ENCODE measurements at regions not wholly inside any gene's neighbourhood (a gene's known extent, or its start where the extent isn't known, plus 50 kb on each side); places are given as distances from the start of the nearest gene placed in this dataset.
"Not testable (repeated sequence)": the region's sequence is repeated elsewhere in the genome, so short reads cannot be mapped to it uniquely, and the experiment has no call there.

GRCh38 chr3:26915208-26915607 lies 292.6 kb downstream of the LRRC3B start:
- H3K4me3 ChIP-seq (replicated peaks in 1 of 2; ENCODE audit: low read depth in 2 of 2, low read length in 2 of 2) = no peak overlapping the region
- TF ChIP-seq, protein P1, sequence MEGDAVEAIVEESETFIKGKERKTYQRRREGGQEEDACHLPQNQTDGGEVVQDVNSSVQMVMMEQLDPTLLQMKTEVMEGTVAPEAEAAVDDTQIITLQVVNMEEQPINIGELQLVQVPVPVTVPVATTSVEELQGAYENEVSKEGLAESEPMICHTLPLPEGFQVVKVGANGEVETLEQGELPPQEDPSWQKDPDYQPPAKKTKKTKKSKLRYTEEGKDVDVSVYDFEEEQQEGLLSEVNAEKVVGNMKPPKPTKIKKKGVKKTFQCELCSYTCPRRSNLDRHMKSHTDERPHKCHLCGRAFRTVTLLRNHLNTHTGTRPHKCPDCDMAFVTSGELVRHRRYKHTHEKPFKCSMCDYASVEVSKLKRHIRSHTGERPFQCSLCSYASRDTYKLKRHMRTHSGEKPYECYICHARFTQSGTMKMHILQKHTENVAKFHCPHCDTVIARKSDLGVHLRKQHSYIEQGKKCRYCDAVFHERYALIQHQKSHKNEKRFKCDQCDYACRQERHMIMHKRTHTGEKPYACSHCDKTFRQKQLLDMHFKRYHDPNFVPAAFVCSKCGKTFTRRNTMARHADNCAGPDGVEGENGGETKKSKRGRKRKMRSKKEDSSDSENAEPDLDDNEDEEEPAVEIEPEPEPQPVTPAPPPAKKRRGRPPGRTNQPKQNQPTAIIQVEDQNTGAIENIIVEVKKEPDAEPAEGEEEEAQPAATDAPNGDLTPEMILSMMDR (IDR thresholded peaks at IDR 0.05; ENCODE audit: low read depth, low read length) = no peak
- no peak for DNase-seq (ENCODE audit: low read depth in 2 of 2)

GRCh38 chr3:26920646-26921478 lies 298.3 kb downstream of the LRRC3B start:
- no peak overlapping the region for H3K4me3 ChIP-seq (replicated peaks in 1 of 2; ENCODE audit: low read depth in 2 of 2, low read length in 2 of 2)
- no peak for DNase-seq (ENCODE audit: low read depth in 2 of 2)
- TF ChIP-seq, protein P1 (IDR thresholded peaks at IDR 0.05; ENCODE audit: low read depth, low read length) = no peak

DNA sequence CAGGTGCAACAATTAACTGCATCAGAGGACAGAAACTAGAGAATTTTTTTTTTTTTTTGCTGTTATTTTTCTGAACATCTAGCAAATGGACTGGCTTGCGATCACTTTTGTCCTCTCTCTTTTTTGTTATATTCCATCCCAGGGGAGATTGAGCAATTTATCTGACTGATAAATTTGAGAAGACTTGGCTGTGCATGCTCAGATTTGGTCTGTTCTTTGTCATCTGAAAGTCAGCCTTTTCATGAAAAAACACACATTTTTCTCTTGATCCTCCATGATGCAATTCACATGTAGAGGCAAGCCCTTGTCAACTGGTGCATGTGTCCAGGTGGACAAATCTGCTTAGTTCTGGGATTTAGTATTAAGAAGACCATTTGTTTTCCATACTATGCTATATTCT lies 309.3 kb downstream of the LRRC3B start:
- no peak for DNase-seq (ENCODE audit: low read depth in 2 of 2)
- TF ChIP-seq, protein P1 (IDR thresholded peaks at IDR 0.05; ENCODE audit: low read depth, low read length) = no peak

DNA sequence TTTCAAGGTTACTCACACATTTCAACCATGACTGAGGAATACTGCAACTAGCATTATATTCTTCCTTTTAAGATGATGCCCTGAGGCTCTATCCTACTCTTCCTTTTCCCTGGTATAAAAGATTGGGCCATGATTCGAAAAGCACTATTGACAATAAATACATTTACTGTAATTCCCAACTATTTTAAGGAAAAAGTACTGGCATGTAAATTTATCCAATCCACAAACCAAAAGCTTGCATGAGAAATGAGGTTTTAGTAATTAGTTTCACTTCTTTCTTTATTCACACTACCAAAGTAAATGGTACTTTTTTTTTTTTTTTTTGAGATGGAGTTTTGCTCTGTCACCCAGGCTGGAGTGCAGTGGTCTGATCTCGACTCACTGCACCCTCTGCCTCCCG lies 310.2 kb downstream of the LRRC3B start:
- TF ChIP-seq, protein P1 (IDR thresholded peaks at IDR 0.05; ENCODE audit: low read depth, low read length) = no peak
- H3K4me3 ChIP-seq (replicated peaks in 1 of 2; ENCODE audit: low read depth in 2 of 2, low read length in 2 of 2) = no peak overlapping the region
- DNase-seq (ENCODE audit: low read depth in 2 of 2) = no peak

More for the DNA sequence above, 309.3 kb downstream of the LRRC3B start:
- H3K4me3 ChIP-seq (replicated peaks in 1 of 2; ENCODE audit: low read depth in 2 of 2, low read length in 2 of 2) = no peak overlapping the region

GRCh38 chr3:26945480-26945879 lies 322.9 kb downstream of the LRRC3B start:
- H3K4me3 ChIP-seq (replicated peaks in 1 of 2; ENCODE audit: low read depth in 2 of 2, low read length in 2 of 2); DNase-seq (ENCODE audit: low read depth in 2 of 2): not testable (repeated sequence)

DNA sequence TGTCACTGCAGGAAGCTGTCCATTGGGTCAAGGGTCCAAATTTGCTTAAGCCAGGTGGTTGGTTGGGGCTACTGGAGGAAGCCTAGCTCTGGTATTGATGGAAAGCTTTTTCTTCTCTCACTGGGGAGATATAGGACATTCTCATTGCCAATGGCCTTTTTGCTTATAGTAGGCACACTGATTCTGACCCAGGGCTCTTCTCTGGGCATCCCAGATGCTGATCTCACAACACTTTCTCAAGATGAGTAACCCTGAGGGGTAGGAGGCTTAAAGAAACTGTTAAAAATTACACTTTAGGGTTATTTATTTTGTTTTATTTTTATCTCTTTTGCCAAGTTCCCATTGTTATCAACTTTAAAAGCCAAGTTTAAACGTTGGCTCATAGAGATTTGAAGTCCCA lies 337.8 kb downstream of the LRRC3B start:
- no peak for DNase-seq (ENCODE audit: low read depth in 2 of 2)
- TF ChIP-seq, protein P1 (IDR thresholded peaks at IDR 0.05; ENCODE audit: low read depth, low read length) = no peak
- no peak overlapping the region for H3K4me3 ChIP-seq (replicated peaks in 1 of 2; ENCODE audit: low read depth in 2 of 2, low read length in 2 of 2)

- TF ChIP-seq, protein P1 (IDR thresholded peaks at IDR 0.05; ENCODE audit: low read depth, low read length) = no peak
- H3K4me3 ChIP-seq (replicated peaks in 1 of 2; ENCODE audit: low read depth in 2 of 2, low read length in 2 of 2) = no peak overlapping the region
- peak in 1 of 2 donors; percentile 1 for DNase-seq (ENCODE audit: low read depth in 2 of 2)
Measured at GRCh38 chr3:26962492-26963360, 340.2 kb downstream of the LRRC3B start.

Measured in cardiac fibroblast (primary cell).